Panc1 (cell line): ENCODE measurements at regions not wholly inside any gene's neighbourhood (a gene's known extent, or its start where the extent isn't known, plus 50 kb on each side); places are given as distances from the start of the nearest gene placed in this dataset.

ENCODE experiments used
- ATAC-seq: fragments of 200-7000 bp; cut with Tn5 transposase; 2 replicates; pipeline ENCODE4 v1.9.1; 2020; ENCODE audit warnings: mild to moderate bottlenecking, moderate library complexity
- BruUV-seq: library from RNA; stranded (reverse); fragments of 400-500 nt; replicated peaks from 2 replicates; lab custom pipeline; 2021; lab: Mats Ljungman, UMichigan
- CTCF ChIA-PET: fragments of 300-600 bp; sonication (Branson Sonifier 250); formaldehyde crosslinking; loops from one replicate; lab custom pipeline; 2022; ENCODE audit warnings: antibody characterized with exemption; lab: Charles Lee
- POLR2A ChIA-PET: fragments of 300-600 bp; sonication (Branson Sonifier 250); formaldehyde crosslinking; loops from one replicate; lab custom pipeline; 2022; ENCODE audit warnings: antibody characterized with exemption; lab: Charles Lee
- DNase-seq: peaks from one replicate; pipeline ENCODE4 v3.0.0-alpha.2; 2010; ENCODE audit warnings: low read depth, low spot score
- H3K27ac ChIP-seq: 2 replicates; pipeline ENCODE4 v1.5.1; 2011; ENCODE audit warnings: mild to moderate bottlenecking, low read length, inconsistent platforms
- H3K27me3 ChIP-seq: fragments of 200-500 bp; sonication (Bioruptor generic); 2 replicates; pipeline ENCODE4 v1.6.0; 2014; ENCODE audit warnings: low read length, inconsistent platforms; ENCODE audit not compliant: control insufficient read depth, insufficient read depth
- H3K36me3 ChIP-seq: fragments of 200-500 bp; sonication (Bioruptor generic); 2 replicates; pipeline ENCODE4 v1.5.1; 2014; ENCODE audit warnings: inconsistent platforms, mild to moderate bottlenecking, low read length, moderate library complexity; ENCODE audit not compliant: control insufficient read depth, insufficient read depth
- H3K4me1 ChIP-seq: 2 replicates; pipeline ENCODE4 v1.5.1; 2011; ENCODE audit warnings: inconsistent platforms, mild to moderate bottlenecking, low read length, moderate library complexity; ENCODE audit not compliant: control insufficient read depth, insufficient read depth
- H3K4me3 ChIP-seq, 2 experiments: 2 replicates each; pipeline ENCODE4 v1.5.1; 2011 to 2012; ENCODE audit warnings: low read depth in 2 of 2, low read length in 2 of 2, mild to moderate bottlenecking in 2 of 2, inconsistent platforms in 1 of 2, moderate library complexity in 1 of 2
- H3K9me3 ChIP-seq: fragments of 200-500 bp; sonication (Bioruptor generic); 2 replicates; pipeline ENCODE4 v1.5.1; 2014; ENCODE audit warnings: low read depth, mild to moderate bottlenecking, inconsistent platforms, low read length, moderate library complexity; ENCODE audit not compliant: control insufficient read depth, insufficient read depth
- CTCF ChIP-seq: fragments of 450-650 bp; IDR thresholded peaks from 2 replicates; pipeline ENCODE4 v1.5.1; 2017; ENCODE audit warnings: mild to moderate bottlenecking
- POLR2AphosphoS5 ChIP-seq: IDR thresholded peaks from 2 replicates; pipeline ENCODE4 v1.6.1; 2012; ENCODE audit warnings: mild to moderate bottlenecking, low read depth, low read length, moderate library complexity
- REST ChIP-seq, 2 experiments: IDR thresholded peaks; 2 replicates each; pipeline ENCODE4 v1.6.1; 2011 to 2012; ENCODE audit warnings: low read depth in 2 of 2, control low read depth in 1 of 2, low read length in 1 of 2, mild to moderate bottlenecking in 1 of 2, moderate library complexity in 1 of 2; ENCODE audit not compliant: insufficient read depth in 1 of 2
- SIN3A ChIP-seq: IDR thresholded peaks from 2 replicates; pipeline ENCODE4 v1.6.1; 2012; ENCODE audit warnings: low read depth, mild to moderate bottlenecking, low read length, moderate library complexity, borderline replicate concordance; ENCODE audit not compliant: insufficient read depth
- TCF7L2 ChIP-seq: IDR thresholded peaks from 2 replicates; pipeline ENCODE4 v1.6.1; 2011; ENCODE audit warnings: mild to moderate bottlenecking, low read depth, low read length, inconsistent platforms
- in situ Hi-C: cut with HindIII; loops from 2 replicates; pipeline ENCODE4 v1.10.0; 2016; ENCODE audit warnings: low sequenced_read_pairs, low pct_unique_long_range_greater_than_20kb
- intact Hi-C: fragments of 100-400 bp; cut with micrococcal nuclease; formaldehyde crosslinking; loops from one replicate; pipeline ENCODE4 v1.10.0; 2022; ENCODE audit not compliant: unreplicated experiment

- no peak for ATAC-seq
- CTCF ChIA-PET = no interaction called here
- in situ Hi-C loops (no loop called here), intact Hi-C loops (no loop called here)
- DNase-seq = no peak
- no peaks in the 10 kb centered on the region for H3K36me3 ChIP-seq
- no peak overlapping the region for H3K27ac ChIP-seq
- no peak overlapping the region for H3K4me3 ChIP-seq
- H3K9me3 ChIP-seq = no peaks in the 10 kb centered on the region
- H3K27me3 ChIP-seq = no peaks in the 10 kb centered on the region
- BruUV-seq = no TSS peak
- TF ChIP-seq POLR2AphosphoS5 (no peak), REST (IDR thresholded peaks at IDR 0.05; ENCODE audit: insufficient read depth in 1 of 2, low read depth in 2 of 2, low read length in 1 of 2) (no peak), TCF7L2 (no peak), SIN3A (no peak), CTCF (no peak)
- no peaks in the 10 kb centered on the region for H3K4me1 ChIP-seq
- POLR2A ChIA-PET = no interaction called here
Observed at GRCh38 chr3:11929531-11929930, 74.7 kb upstream of the SYN2 start.

DNA sequence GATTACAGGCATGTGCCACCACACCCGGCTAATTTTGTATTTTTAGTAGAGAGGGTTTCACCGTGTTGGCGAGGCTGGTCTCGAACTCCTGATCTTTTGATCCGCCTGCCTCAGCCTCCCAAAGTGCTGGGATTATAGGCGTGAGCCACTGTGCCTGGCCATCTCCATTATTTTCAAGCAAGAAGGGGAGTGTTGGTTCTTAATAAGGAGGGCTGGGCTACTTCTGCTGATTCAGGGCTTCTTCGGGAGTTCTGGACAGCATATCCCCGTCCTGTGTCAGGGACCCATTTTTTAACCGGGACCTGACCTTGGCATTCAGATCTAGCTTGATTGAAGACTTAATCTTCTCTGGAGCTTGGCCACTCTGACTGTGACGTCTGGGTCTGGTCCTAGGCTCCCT lies 74.1 kb upstream of the SYN2 start:
- Histone ChIP-seq H3K27ac (no peak overlapping the region), H3K4me3 (no peak overlapping the region), H3K36me3 (no peaks in the 10 kb centered on the region), H3K9me3 (no peaks in the 10 kb centered on the region), H3K4me1 (no peaks in the 10 kb centered on the region), H3K27me3 (no peaks in the 10 kb centered on the region)
- intact Hi-C loops = no loop called here
- ChIA-PET CTCF (no interaction called here), POLR2A (no interaction called here)
- in situ Hi-C loops = no loop called here
- ATAC-seq (no peak), DNase-seq (no peak)
- BruUV-seq = no TSS peak
- TF ChIP-seq REST (IDR thresholded peaks at IDR 0.05; ENCODE audit: insufficient read depth in 1 of 2, low read depth in 2 of 2, low read length in 1 of 2) = no peak
- no peak for TF ChIP-seq SIN3A
- no peak for TF ChIP-seq TCF7L2
- no peak for TF ChIP-seq CTCF
- TF ChIP-seq POLR2AphosphoS5 = no peak
